ENCODE measurements at regions not wholly inside any gene's neighbourhood (a gene's known extent, or its start where the extent isn't known, plus 50 kb on each side); places are given as distances from the start of the nearest gene placed in this dataset.

DNA sequence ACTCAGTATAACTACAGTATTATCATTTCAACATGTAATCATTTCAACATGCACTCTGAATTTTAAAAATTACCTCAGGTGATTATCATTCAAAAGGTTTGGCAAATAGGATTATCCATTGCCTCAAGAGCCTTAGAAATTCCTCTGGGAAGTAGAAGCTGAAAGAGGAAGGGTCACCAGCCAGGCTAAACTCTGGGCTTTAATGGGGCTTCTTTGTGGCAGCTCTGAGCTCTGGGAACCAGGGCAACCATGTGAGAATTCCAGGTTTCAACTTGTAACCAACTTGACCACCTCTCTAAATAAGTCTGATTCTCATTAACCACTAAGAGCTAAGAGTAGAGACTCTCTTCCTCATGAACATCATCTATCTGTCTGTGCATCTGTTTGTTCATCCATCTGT is 117.2 kb upstream of the MED14 start:
- no peaks in the 10 kb centered on the region for H3K36me3 ChIP-seq
- H3K27me3 ChIP-seq: no peaks in the 10 kb centered on the region
- intact Hi-C loops (cut with DNase I): no loop called here
- peaks cover 0 to 14% (median 0%) of the 10 kb centered on the region in 4 donors for H3K9me3 ChIP-seq
- TF ChIP-seq EP300 (IDR thresholded peaks at IDR 0.05): no peak
- no peak for TF ChIP-seq POLR2AphosphoS5 (IDR thresholded peaks at IDR 0.05)
- TF ChIP-seq POLR2A (IDR thresholded peaks at IDR 0.05; ENCODE audit: low read depth): no peak
- TF ChIP-seq, protein P1, sequence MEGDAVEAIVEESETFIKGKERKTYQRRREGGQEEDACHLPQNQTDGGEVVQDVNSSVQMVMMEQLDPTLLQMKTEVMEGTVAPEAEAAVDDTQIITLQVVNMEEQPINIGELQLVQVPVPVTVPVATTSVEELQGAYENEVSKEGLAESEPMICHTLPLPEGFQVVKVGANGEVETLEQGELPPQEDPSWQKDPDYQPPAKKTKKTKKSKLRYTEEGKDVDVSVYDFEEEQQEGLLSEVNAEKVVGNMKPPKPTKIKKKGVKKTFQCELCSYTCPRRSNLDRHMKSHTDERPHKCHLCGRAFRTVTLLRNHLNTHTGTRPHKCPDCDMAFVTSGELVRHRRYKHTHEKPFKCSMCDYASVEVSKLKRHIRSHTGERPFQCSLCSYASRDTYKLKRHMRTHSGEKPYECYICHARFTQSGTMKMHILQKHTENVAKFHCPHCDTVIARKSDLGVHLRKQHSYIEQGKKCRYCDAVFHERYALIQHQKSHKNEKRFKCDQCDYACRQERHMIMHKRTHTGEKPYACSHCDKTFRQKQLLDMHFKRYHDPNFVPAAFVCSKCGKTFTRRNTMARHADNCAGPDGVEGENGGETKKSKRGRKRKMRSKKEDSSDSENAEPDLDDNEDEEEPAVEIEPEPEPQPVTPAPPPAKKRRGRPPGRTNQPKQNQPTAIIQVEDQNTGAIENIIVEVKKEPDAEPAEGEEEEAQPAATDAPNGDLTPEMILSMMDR (IDR thresholded peaks at IDR 0.05): no peak
- no peak overlapping the region for H3K27ac ChIP-seq (replicated peaks in 1 of 4)
- peaks cover 0 to 8% (median 0%) of the 10 kb centered on the region in 4 donors for H3K4me1 ChIP-seq
- H3K4me3 ChIP-seq: no peak overlapping the region
- no peak for DNase-seq (ENCODE audit: extremely low spot score)

DNA sequence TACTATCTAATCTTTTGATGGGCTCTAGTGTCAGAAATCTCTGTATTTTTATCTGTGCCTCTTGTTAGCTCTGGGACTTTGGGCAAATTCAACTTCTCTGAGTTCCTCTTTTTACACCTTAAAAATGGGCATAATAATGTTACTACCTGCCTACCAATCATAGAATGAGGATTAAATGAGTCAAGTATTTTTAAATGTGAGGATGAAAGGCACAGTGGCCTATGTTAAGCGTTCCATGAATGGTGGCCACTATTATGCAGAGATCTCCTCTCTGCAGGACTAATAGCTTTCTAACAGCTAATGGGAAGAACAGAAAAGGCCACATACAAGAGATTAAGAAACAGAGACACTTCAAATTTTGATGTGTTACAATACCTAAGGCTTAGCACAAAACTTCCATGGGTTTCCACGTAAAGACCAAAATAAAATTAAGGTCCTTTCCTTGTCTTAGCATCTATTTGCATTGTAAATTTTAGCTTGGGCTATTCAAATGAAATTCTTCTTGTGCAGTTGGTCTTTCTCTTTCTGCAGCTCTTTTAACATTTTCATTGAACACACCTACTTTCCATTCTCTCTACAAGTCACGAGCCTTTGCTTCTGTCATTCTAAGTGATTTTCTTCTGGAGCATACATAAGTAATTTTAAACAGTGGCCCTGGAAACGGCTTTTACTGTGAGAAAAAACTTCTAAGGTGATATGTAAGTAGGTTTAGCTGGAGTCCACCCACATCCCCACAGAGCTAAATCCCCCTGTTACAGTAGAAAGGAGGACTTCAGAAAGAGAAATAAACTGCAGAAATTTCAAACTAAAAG is 117.9 kb upstream of the MED14 start:
- H3K27ac ChIP-seq (replicated peaks in 1 of 4): no peak overlapping the region
- TF ChIP-seq, protein P1 (IDR thresholded peaks at IDR 0.05): no peak
- TF ChIP-seq EP300 (IDR thresholded peaks at IDR 0.05) (no peak), POLR2AphosphoS5 (IDR thresholded peaks at IDR 0.05) (no peak), POLR2A (IDR thresholded peaks at IDR 0.05; ENCODE audit: low read depth) (no peak)
- no peaks in the 10 kb centered on the region for H3K27me3 ChIP-seq
- H3K36me3 ChIP-seq: no peaks in the 10 kb centered on the region
- no peak overlapping the region for H3K4me3 ChIP-seq
- WGBS: 20% methylated on average over 4 of the region's 4 CpGs
- peaks cover 0 to 5% (median 0%) of the 10 kb centered on the region in 4 donors for H3K4me1 ChIP-seq
- intact Hi-C loops (cut with DNase I): no loop called here
- DNase-seq (ENCODE audit: extremely low spot score): no peak
- peaks cover 0 to 14% (median 0%) of the 10 kb centered on the region in 4 donors for H3K9me3 ChIP-seq

DNA sequence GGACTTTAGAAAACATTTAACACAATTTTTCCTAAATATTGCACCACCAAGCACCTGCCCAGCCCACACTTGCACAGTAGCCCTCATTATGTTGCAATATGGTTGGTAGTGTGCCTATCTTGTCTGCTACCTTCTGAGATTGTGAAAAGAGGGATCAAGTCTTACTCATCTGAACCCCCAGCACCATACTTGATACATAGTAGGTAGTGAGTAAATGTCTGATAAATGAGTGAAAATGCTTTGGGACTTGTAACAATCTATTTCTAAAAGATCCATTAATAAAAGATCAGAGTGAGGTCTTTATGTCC is 118.4 kb upstream of the MED14 start:
- Histone ChIP-seq H3K4me1 (peaks cover 0 to 5% (median 0%) of the 10 kb centered on the region in 4 donors), H3K9me3 (peaks cover 0 to 14% (median 0%) of the 10 kb centered on the region in 4 donors), H3K36me3 (no peaks in the 10 kb centered on the region), H3K27me3 (no peaks in the 10 kb centered on the region), H3K4me3 (no peak overlapping the region), H3K27ac (replicated peaks in 1 of 4) (no peak overlapping the region)
- no peak for DNase-seq (ENCODE audit: extremely low spot score)
- TF ChIP-seq POLR2AphosphoS5 (IDR thresholded peaks at IDR 0.05) (no peak), POLR2A (IDR thresholded peaks at IDR 0.05; ENCODE audit: low read depth) (no peak), EP300 (IDR thresholded peaks at IDR 0.05) (no peak)
- TF ChIP-seq, protein P1 (IDR thresholded peaks at IDR 0.05): no peak
- intact Hi-C loops (cut with DNase I): no loop called here

DNA sequence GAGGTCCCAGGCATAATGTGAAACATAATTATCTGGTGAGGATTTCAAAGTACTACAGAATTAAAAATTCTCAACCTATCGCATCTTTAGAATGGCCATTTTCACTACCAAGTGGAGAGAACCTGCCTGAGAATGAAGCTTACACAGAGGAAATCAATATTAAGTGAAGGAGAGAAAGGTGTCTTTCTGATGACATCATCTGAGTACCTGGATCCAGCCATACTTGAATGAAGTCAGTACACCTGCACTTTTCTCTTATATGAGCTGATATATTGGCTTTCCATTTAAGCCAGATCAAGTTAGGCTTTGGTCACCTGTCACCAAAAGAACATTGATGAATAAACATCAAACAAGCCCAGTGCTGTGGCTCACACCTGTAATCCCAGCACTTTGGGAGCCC is 118.9 kb upstream of the MED14 start:
- H3K36me3 ChIP-seq: no peaks in the 10 kb centered on the region
- WGBS: 90% methylated on average over 1 of the region's 1 CpG
- intact Hi-C loops (cut with DNase I): no loop called here
- H3K4me1 ChIP-seq: peaks cover 0 to 2% (median 0%) of the 10 kb centered on the region in 4 donors
- H3K9me3 ChIP-seq: peaks cover 0 to 14% (median 0%) of the 10 kb centered on the region in 4 donors
- H3K27me3 ChIP-seq: no peaks in the 10 kb centered on the region
- H3K27ac ChIP-seq (replicated peaks in 1 of 4): no peak overlapping the region
- TF ChIP-seq POLR2AphosphoS5 (IDR thresholded peaks at IDR 0.05) (no peak), EP300 (IDR thresholded peaks at IDR 0.05) (no peak), POLR2A (IDR thresholded peaks at IDR 0.05; ENCODE audit: low read depth) (no peak)
- TF ChIP-seq, protein P1 (IDR thresholded peaks at IDR 0.05): no peak
- DNase-seq (ENCODE audit: extremely low spot score): no peak
- no peak overlapping the region for H3K4me3 ChIP-seq

DNA sequence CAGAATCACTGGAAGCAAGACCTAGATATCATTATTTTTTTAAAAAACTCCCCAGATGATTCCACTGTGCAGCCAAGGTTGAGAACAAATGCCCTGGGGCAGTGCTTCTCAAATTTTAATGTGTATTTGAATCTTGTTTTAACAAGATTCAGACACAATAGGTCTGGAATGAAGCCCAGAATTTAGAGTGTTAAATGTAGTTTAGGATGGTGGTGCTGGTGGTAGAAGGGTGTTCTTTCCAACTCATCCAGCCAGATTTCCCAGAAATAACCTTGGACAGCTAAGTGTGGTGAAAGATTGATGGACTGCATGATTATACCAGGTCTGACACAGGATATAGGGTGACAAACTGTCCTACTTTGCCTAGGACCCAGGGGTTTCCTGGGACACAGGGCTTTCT is 120.1 kb upstream of the MED14 start:
- no peaks in the 10 kb centered on the region for H3K36me3 ChIP-seq
- H3K9me3 ChIP-seq: peaks cover 0 to 8% (median 0%) of the 10 kb centered on the region in 4 donors
- no peak overlapping the region for H3K27ac ChIP-seq (replicated peaks in 1 of 4)
- no peaks in the 10 kb centered on the region for H3K4me1 ChIP-seq
- no peak overlapping the region for H3K4me3 ChIP-seq
- no peak for TF ChIP-seq EP300 (IDR thresholded peaks at IDR 0.05)
- TF ChIP-seq, protein P1 (IDR thresholded peaks at IDR 0.05): no peak
- TF ChIP-seq POLR2A (IDR thresholded peaks at IDR 0.05; ENCODE audit: low read depth): no peak
- no peak for TF ChIP-seq POLR2AphosphoS5 (IDR thresholded peaks at IDR 0.05)
- intact Hi-C loops (cut with DNase I): no loop called here
- no peaks in the 10 kb centered on the region for H3K27me3 ChIP-seq
- DNase-seq (ENCODE audit: extremely low spot score): no peak
